C1 segment of cervical spinal cord (tissue), 14 donors: ENCODE measurements at regions not wholly inside any gene's neighbourhood (a gene's known extent, or its start where the extent isn't known, plus 50 kb on each side); places are given as distances from the start of the nearest gene placed in this dataset.

Experiments
- DNase-seq, 14 donors: peaks; one replicate each; lab custom pipeline; 2025; lab: John Stamatoyannopoulos, UW

DNA sequence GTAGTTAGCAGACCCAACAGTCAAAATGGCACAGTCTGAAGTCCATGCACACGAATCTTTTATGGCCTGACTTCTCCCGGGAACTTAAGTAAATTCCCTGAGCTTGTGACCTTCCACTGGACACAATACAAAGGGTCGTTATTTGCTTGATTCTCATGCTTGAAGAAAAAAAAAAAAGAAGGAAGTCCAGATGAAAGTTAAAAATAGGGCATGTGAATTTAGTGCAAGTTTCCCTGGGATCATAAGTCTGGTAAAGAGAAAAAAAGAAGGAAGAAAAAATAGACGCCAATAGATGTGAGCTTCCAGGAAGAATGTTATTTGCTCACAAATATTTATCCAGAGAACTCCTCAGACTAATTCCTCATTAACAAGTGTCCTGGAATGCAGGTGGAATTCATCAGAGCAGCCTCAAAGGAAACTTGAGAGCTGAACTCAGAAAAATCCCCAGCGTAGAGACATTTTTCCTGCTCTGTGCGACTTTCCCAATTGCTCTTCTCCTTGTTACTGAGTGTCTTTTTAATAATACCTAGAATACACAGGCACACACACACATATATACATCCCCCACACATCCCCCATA, 616.3 kb downstream of the EBF1 start:
- DNase-seq = no peak

DNA sequence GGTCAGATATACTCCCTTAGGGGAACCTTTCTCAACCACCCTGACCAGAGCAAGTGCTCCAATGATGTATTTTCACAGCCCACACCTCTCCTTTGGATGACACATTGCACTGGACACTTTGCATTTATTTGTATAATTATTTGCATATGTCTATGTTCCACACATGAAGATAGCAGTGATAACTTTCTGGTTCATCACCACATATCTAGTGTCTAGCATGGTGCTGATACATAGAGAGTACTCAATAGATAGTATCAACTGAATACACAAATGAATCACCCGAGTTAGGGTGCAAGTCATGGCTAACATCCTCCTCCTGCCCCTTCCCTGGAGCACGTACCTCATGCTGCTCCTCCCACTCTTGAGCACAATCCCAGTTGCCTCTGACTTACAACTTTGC, 617.6 kb downstream of the EBF1 start:
- no peak for DNase-seq

DNA sequence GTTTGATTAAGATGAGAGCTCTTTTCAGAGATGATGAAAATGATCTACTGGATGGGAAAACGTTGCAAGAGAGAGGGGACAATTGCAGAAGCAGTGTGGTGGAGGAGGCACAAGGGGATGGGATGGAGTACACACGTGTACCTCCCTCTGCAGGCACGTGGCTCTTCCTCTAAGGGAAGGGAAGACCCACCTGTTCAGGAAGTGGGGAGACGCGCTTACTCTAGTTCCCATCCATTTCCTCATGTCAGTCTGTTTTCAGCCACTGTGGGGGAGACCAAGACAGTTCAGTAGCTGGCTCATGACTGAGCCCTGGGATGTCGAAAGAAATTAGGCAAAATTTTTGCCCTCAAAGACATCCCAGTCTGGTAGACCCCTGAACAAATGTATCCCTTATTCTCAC, 619.2 kb upstream of the CLINT1 start:
- DNase-seq = no peak

DNA sequence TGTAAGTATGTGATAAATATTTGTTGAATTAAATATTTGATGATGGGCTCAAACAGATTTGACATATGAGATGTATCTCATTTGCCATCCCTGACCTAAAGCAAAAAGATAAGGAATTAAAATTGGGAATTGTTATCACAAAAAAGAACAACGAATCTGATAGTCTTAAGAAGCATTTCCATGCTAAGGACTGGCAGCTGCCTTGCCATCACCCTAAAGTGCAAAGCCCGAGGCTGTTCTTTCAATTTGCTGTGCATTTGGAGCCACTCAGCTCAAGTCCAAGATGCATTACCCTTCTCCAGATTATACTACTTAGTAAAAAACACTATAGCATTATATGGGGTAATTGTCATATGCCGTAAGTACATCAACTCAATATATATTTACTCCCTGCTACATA, 618.3 kb upstream of the CLINT1 start:
- no peak for DNase-seq

GRCh38 chr5:158473016-158473635, 614.2 kb upstream of the CLINT1 start:
- no peak for DNase-seq

DNA sequence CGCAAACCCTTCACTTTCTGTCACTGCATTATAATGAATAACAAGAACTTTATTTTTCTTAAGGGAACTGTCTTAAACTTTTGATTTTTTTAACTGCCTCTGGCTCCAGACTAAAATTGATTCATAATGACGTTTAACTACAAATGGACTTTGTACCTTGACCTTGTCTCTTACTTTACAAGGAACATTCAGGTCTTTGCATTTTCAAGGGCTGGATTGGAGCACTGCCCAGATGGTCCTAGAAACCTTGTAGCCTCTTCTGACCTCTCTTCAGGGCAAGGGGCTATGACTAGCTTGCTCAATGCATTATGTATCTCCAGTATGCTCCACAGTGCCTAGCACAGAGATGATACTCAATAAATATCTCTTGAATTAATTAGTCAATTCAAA, 612.6 kb upstream of the CLINT1 start:
- no peak for DNase-seq

GRCh38 chr5:158470764-158471534, 612.0 kb upstream of the CLINT1 start:
- no peak for DNase-seq

- DNase-seq = no peak
Measured at GRCh38 chr5:158468444-158468843, 609.5 kb upstream of the CLINT1 start.

- DNase-seq = no peak
Measured at GRCh38 chr5:158466191-158466590, 607.2 kb upstream of the CLINT1 start.

DNA sequence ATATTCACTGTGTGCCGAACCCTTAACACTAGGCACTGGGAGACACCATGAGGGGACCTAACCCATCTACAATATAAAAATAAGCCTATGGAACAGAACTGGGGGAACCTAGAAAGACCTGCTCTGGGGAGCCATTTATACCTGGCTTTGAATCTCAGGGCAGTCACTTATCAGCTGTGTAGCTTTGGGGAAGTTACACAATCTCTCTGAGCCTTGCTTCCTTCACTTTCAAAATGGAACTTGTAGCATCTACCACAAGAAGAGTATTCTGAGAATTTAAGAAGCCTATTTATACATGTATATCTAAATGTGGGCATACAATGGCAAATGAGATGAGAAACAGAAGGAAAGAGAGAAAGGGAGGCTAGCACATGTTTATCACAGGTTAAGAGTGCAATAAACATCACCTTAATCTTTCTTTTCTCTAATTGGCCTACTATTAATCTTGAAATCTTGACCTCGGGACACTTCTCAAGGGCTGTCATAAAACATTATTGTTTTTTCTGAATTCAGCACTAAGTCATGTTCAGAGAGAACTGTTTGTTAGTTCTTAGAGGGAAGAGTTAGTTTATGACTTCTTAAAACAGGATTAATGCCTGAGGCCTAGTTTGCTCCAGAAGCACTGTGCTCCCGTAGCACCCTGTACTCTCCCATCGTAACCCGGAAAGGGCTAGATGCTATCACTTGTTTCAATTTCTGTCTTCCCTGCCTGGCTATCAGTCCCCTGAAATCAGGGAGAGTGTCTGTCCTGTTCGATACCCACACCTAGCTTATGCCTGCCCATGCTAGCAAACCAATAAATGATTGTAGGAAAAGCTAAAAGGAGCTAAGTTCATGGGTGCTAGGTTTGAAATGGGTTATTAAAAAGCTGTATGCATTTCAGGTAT, 606.4 kb upstream of the CLINT1 start:
- no peak for DNase-seq

DNA sequence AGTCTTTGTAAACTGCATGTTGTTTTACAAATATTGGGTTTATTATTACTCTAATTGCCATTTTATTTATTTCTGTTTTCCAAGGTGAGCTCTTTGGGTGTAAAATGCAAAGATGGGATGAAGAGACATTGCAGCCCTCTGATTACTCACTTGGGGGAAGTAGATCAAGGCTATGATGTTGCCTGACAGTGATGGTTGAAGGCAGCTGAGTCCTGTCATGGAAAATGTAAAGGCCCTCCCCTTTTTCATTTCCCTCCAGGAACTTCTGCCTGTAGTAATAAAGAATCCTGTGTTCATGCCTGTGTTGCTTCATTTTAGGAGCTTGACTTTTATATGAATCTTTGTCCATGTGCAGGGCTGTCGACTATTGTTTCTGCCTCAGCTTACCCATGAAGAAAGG, 605.4 kb upstream of the CLINT1 start:
- DNase-seq = no peak

DNA sequence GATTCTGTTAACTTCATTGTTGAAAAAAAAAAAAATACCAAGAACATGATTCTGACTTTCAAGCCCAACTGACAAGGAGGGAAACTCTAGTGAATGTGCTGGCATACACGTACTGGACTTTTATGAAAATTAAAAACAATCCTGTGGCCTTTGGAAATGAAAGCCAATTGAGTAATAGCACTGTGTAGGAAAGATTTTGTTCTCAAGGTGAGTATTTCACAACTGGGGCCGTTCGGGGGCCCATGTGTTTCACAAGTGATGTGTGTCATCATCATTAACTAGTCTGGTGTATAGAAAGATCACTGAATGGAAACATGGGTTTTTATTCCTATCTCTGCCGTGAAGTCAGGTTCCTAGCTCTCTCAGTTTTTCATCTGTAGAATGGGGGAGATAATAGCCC, 605.0 kb upstream of the CLINT1 start:
- DNase-seq = no peak

GRCh38 chr5:158463188-158463587, 604.2 kb upstream of the CLINT1 start:
- DNase-seq = no peak

GRCh38 chr5:158462349-158463114, 603.6 kb upstream of the CLINT1 start:
- no peak for DNase-seq

DNA sequence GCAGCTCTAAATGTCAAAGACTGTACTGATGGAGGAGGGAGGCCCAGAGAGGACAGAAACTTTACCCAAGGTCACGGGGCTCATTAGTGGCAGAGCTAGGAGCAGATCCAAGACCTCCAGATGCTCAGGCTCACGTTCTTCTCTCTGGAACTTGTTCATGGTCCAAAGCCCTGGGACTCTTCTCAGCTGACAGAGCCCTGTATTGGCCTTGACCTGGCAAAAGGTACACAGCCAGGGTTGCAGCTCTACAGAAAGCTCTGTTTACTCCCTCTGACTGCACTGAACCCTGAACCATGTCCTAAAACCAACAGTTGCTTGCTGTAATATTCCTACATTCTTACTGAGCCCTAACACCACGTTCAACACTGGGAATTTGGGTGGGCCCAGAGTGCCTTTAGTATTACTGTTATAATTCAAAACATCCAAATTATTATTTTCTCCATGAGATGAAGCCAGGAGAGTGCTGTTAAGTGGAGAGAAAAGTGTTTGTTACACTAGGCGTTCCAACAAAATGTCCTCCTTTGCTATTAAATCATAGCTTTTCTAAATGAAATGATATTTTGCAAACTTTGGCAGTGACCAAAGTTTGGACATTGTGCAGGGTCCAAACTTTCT, 602.4 kb upstream of the CLINT1 start:
- no peak for DNase-seq

- DNase-seq = no peak
Measured at GRCh38 chr5:158458086-158458485, 599.1 kb upstream of the CLINT1 start.

- no peak for DNase-seq
Measured at GRCh38 chr5:158456756-158457155, 597.8 kb upstream of the CLINT1 start.

DNA sequence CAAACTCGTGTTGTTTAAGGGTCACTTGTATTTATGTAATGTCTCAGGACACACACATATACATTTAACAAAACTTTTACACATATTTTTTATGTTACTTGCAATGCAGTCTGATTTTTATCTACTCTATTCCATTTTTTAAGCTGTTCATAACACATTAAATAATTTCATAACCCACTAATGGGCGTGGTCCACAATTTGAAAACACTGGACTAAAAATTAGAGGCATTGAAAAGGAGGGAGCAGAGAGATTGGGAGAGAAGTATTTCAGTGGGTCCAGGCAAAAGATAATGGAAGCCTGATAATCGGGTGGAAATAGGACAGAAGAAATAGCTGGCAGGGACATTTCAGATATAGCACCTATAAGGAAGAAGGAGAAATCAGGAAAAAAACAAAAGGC, 597.3 kb upstream of the CLINT1 start:
- DNase-seq = no peak

- DNase-seq = no peak
Measured at GRCh38 chr5:158451993-158452672, 593.2 kb upstream of the CLINT1 start.
